ENCODE measurements at regions not wholly inside any gene's neighbourhood (a gene's known extent, or its start where the extent isn't known, plus 50 kb on each side); places are given as distances from the start of the nearest gene placed in this dataset.

- Histone ChIP-seq H3K36me3 (ENCODE audit: insufficient read depth) (no peaks in the 10 kb centered on the region), H3K27ac (no peak overlapping the region), H4K20me1 (ENCODE audit: insufficient read depth) (no peaks in the 10 kb centered on the region), H3K4me1 (ENCODE audit: low read depth, poor library complexity, severe bottlenecking) (no peaks in the 10 kb centered on the region), H3K4me3 (IDR thresholded peaks at IDR 0.05; ENCODE audit: insufficient read depth, low read depth, low read length) (no peak overlapping the region), H3K79me2 (ENCODE audit: insufficient read depth, low read depth) (no peaks in the 10 kb centered on the region), H3K4me2 (no peak overlapping the region), H3K27me3 (ENCODE audit: insufficient read depth, low read depth) (peaks cover 24% of the 10 kb centered on the region), H2AFZ (ENCODE audit: low read depth) (no peak overlapping the region), H3K9ac (no peak overlapping the region)
- TF ChIP-seq, protein P1, sequence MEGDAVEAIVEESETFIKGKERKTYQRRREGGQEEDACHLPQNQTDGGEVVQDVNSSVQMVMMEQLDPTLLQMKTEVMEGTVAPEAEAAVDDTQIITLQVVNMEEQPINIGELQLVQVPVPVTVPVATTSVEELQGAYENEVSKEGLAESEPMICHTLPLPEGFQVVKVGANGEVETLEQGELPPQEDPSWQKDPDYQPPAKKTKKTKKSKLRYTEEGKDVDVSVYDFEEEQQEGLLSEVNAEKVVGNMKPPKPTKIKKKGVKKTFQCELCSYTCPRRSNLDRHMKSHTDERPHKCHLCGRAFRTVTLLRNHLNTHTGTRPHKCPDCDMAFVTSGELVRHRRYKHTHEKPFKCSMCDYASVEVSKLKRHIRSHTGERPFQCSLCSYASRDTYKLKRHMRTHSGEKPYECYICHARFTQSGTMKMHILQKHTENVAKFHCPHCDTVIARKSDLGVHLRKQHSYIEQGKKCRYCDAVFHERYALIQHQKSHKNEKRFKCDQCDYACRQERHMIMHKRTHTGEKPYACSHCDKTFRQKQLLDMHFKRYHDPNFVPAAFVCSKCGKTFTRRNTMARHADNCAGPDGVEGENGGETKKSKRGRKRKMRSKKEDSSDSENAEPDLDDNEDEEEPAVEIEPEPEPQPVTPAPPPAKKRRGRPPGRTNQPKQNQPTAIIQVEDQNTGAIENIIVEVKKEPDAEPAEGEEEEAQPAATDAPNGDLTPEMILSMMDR (conservative IDR thresholded peaks at IDR 0.05; ENCODE audit: low read depth, low read length): no peak
Observed at GRCh38 chr9:135269912-135270830, 182.7 kb downstream of the OLFM1 start.

- no peak overlapping the region for H3K27ac ChIP-seq
- H3K79me2 ChIP-seq (ENCODE audit: insufficient read depth, low read depth): no peaks in the 10 kb centered on the region
- H3K4me1 ChIP-seq (ENCODE audit: low read depth, poor library complexity, severe bottlenecking): no peaks in the 10 kb centered on the region
- TF ChIP-seq, protein P1 (conservative IDR thresholded peaks at IDR 0.05; ENCODE audit: low read depth, low read length): no peak
- no peak overlapping the region for H3K4me2 ChIP-seq
- H3K36me3 ChIP-seq (ENCODE audit: insufficient read depth): no peaks in the 10 kb centered on the region
- no peaks in the 10 kb centered on the region for H4K20me1 ChIP-seq (ENCODE audit: insufficient read depth)
- no peak overlapping the region for H3K4me3 ChIP-seq (IDR thresholded peaks at IDR 0.05; ENCODE audit: insufficient read depth, low read depth, low read length)
- no peak overlapping the region for H2AFZ ChIP-seq (ENCODE audit: low read depth)
- no peak overlapping the region for H3K9ac ChIP-seq
- H3K27me3 ChIP-seq (ENCODE audit: insufficient read depth, low read depth): peaks cover 24% of the 10 kb centered on the region
Observed at GRCh38 chr9:135271425-135271824, 184.0 kb downstream of the OLFM1 start.

DNA sequence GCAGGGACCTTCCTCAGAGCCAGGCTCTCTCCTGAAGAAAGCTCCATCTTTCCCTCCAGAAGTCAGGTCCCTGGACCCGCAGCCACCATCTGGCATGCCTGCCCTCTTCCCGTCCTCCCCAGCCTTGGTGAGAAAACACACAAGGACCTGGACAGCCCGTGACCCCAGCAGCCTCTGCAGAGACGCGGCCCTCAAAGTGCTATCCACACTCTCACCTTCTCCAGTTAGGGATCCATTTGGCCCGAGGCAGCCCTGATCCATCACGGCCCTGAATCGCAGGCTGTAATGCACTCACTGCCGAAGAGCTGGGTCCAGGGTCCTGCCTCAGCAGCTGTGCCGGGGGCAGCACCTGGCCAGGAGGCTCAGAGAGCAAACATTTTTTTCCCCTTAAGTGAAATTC is 185.1 kb downstream of the OLFM1 start:
- Histone ChIP-seq H3K27me3 (ENCODE audit: insufficient read depth, low read depth) (peaks cover 23% of the 10 kb centered on the region), H3K27ac (no peak overlapping the region), H4K20me1 (ENCODE audit: insufficient read depth) (no peaks in the 10 kb centered on the region), H3K9ac (no peak overlapping the region), H3K79me2 (ENCODE audit: insufficient read depth, low read depth) (no peaks in the 10 kb centered on the region), H3K4me1 (ENCODE audit: low read depth, poor library complexity, severe bottlenecking) (no peaks in the 10 kb centered on the region), H3K4me3 (IDR thresholded peaks at IDR 0.05; ENCODE audit: insufficient read depth, low read depth, low read length) (no peak overlapping the region), H2AFZ (ENCODE audit: low read depth) (no peak overlapping the region), H3K4me2 (no peak overlapping the region), H3K36me3 (ENCODE audit: insufficient read depth) (no peaks in the 10 kb centered on the region)
- TF ChIP-seq, protein P1 (conservative IDR thresholded peaks at IDR 0.05; ENCODE audit: low read depth, low read length): no peak

- H3K4me2 ChIP-seq: no peak overlapping the region
- TF ChIP-seq, protein P1 (conservative IDR thresholded peaks at IDR 0.05; ENCODE audit: low read depth, low read length): no peak
Observed at GRCh38 chr9:135273008-135273407, 185.5 kb downstream of the OLFM1 start.

More at GRCh38 chr9:135273008-135273407, 185.5 kb downstream of the OLFM1 start:
- Histone ChIP-seq H4K20me1 (ENCODE audit: insufficient read depth) (no peaks in the 10 kb centered on the region), H3K27ac (no peak overlapping the region), H3K36me3 (ENCODE audit: insufficient read depth) (no peaks in the 10 kb centered on the region), H2AFZ (ENCODE audit: low read depth) (no peak overlapping the region), H3K27me3 (ENCODE audit: insufficient read depth, low read depth) (peaks cover 23% of the 10 kb centered on the region), H3K4me1 (ENCODE audit: low read depth, poor library complexity, severe bottlenecking) (no peaks in the 10 kb centered on the region), H3K9ac (no peak overlapping the region), H3K79me2 (ENCODE audit: insufficient read depth, low read depth) (no peaks in the 10 kb centered on the region), H3K4me3 (IDR thresholded peaks at IDR 0.05; ENCODE audit: insufficient read depth, low read depth, low read length) (no peak overlapping the region)
